ENCODE measurements at regions not wholly inside any gene's neighbourhood (a gene's known extent, or its start where the extent isn't known, plus 50 kb on each side); places are given as distances from the start of the nearest gene placed in this dataset.

DNA sequence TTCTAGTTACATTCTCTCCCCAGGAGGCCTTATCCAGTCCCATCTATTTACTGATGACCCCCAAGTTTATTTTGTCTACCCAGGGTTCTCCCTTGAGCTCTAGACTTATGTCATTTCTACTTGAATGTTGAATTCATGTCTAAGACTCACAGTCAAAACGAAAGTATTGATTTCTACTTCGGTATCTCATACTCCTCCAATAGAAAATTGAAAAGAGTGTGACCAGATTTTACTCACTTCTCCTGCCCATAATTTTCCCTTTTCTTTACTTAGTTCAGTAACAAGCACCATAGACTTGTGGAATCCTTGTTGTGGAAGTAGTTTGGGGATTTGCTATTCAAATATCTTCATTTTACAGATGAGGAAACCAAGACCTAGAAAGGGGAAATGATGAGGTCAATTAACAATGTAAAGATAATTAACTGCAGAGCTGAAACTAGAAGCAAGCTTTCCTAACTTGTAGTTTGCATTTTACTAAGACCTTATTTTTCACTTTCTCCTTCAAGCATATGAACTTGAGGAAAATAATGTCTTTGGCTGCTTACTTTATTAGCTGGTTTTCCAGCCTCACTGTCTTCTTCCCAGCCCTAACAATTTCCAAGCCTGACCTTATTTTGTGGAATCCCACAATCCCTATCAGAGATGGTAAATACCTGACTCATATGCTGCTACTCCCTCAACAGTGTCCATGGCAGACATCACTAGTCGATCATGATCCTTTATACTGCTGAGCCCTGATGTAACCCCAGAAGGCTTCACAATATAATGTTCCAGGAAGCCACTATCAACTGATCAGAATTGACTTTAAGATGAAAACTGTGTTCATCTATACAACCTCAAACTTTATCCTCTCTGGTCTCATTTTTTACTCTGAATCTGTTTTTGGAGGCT lies 123.9 kb upstream of the AGBL1 start:
- peak; percentile 2 for DNase-seq
- Histone ChIP-seq H4K8ac (ENCODE audit: low read length) (no peak overlapping the region), H3K4me3 (ENCODE audit: insufficient read depth in 1 of 2, low read depth in 1 of 2, low read length in 2 of 2) (no peak overlapping the region), H2BK5ac (ENCODE audit: low read depth, low read length, poor library complexity, severe bottlenecking) (no peak overlapping the region), H3K27me3 (ENCODE audit: control insufficient read depth in 1 of 2, insufficient read depth in 1 of 2, low read length in 2 of 2) (no peaks in the 10 kb centered on the region), H3K23ac (ENCODE audit: low read length in 2 of 2) (no peak overlapping the region), H3K9ac (ENCODE audit: low read length) (no peak overlapping the region), H3K9me3 (ENCODE audit: control insufficient read depth, low read length) (peaks cover 10% of the 10 kb centered on the region), H3K4me1 (ENCODE audit: control insufficient read depth, insufficient read depth, low read depth, low read length) (no peaks in the 10 kb centered on the region), H2BK120ac (ENCODE audit: low read depth, low read length) (no peak overlapping the region), H3K27ac (ENCODE audit: low read length, poor library complexity, severe bottlenecking) (no peak overlapping the region), H4K91ac (ENCODE audit: low read length) (no peak overlapping the region), H3K18ac (ENCODE audit: low read depth in 1 of 2, low read length in 2 of 2) (no peak overlapping the region), H2AFZ (ENCODE audit: low read depth, low read length) (no peak overlapping the region), H3K79me1 (replicated peaks; ENCODE audit: low read length, poor library complexity, severe bottlenecking) (no peaks in the 10 kb centered on the region), H3K4ac (ENCODE audit: low read depth in 1 of 2, low read length in 2 of 2) (no peak overlapping the region), H3K14ac (ENCODE audit: low read length in 2 of 2) (no peak overlapping the region), H3K36me3 (ENCODE audit: control insufficient read depth in 1 of 2, insufficient read depth in 2 of 2, low read depth in 1 of 2, low read length in 2 of 2) (no peaks in the 10 kb centered on the region), H2BK12ac (ENCODE audit: low read length in 2 of 2) (no peak overlapping the region), H3K4me2 (ENCODE audit: low read length, poor library complexity, severe bottlenecking) (no peak overlapping the region), H2BK15ac (ENCODE audit: low read depth, poor library complexity, severe bottlenecking) (no peak overlapping the region), H2AK5ac (ENCODE audit: low read length, severe bottlenecking) (no peak overlapping the region)
- 97% methylated on average over 2 of the region's 3 CpGs for WGBS

GRCh38 chr15:85956532-85957275 lies 123.0 kb upstream of the AGBL1 start:
- no peak overlapping the region for H3K18ac ChIP-seq (ENCODE audit: low read depth in 1 of 2, low read length in 2 of 2)
- no peak overlapping the region for H2BK5ac ChIP-seq (ENCODE audit: low read depth, low read length, poor library complexity, severe bottlenecking)
- no peak overlapping the region for H3K14ac ChIP-seq (ENCODE audit: low read length in 2 of 2)
- H3K27me3 ChIP-seq (ENCODE audit: control insufficient read depth in 1 of 2, insufficient read depth in 1 of 2, low read length in 2 of 2) = no peaks in the 10 kb centered on the region
- H3K9ac ChIP-seq (ENCODE audit: low read length) = no peak overlapping the region
- no peak overlapping the region for H2BK120ac ChIP-seq (ENCODE audit: low read depth, low read length)
- no peaks in the 10 kb centered on the region for H3K79me1 ChIP-seq (replicated peaks; ENCODE audit: low read length, poor library complexity, severe bottlenecking)
- peak; percentile 12 for DNase-seq
- peaks cover 10% of the 10 kb centered on the region for H3K9me3 ChIP-seq (ENCODE audit: control insufficient read depth, low read length)
- WGBS = no CpG with 5 or more reads among the region's 2 CpGs
- H3K36me3 ChIP-seq (ENCODE audit: control insufficient read depth in 1 of 2, insufficient read depth in 2 of 2, low read depth in 1 of 2, low read length in 2 of 2) = no peaks in the 10 kb centered on the region
- H2BK15ac ChIP-seq (ENCODE audit: low read depth, poor library complexity, severe bottlenecking) = no peak overlapping the region
- no peak overlapping the region for H3K4me3 ChIP-seq (ENCODE audit: insufficient read depth in 1 of 2, low read depth in 1 of 2, low read length in 2 of 2)
- no peak overlapping the region for H4K91ac ChIP-seq (ENCODE audit: low read length)
- no peak overlapping the region for H2AK5ac ChIP-seq (ENCODE audit: low read length, severe bottlenecking)
- no peaks in the 10 kb centered on the region for H3K4me1 ChIP-seq (ENCODE audit: control insufficient read depth, insufficient read depth, low read depth, low read length)
- H3K23ac ChIP-seq (ENCODE audit: low read length in 2 of 2) = no peak overlapping the region
- no peak overlapping the region for H3K27ac ChIP-seq (ENCODE audit: low read length, poor library complexity, severe bottlenecking)
- H3K4ac ChIP-seq (ENCODE audit: low read depth in 1 of 2, low read length in 2 of 2) = no peak overlapping the region
- no peak overlapping the region for H2AFZ ChIP-seq (ENCODE audit: low read depth, low read length)
- H2BK12ac ChIP-seq (ENCODE audit: low read length in 2 of 2) = no peak overlapping the region
- no peak overlapping the region for H4K8ac ChIP-seq (ENCODE audit: low read length)
- no peak overlapping the region for H3K4me2 ChIP-seq (ENCODE audit: low read length, poor library complexity, severe bottlenecking)

- Histone ChIP-seq H3K4me1 (ENCODE audit: control insufficient read depth, insufficient read depth, low read depth, low read length) (no peaks in the 10 kb centered on the region), H3K27ac (ENCODE audit: low read length, poor library complexity, severe bottlenecking) (no peak overlapping the region), H3K36me3 (ENCODE audit: control insufficient read depth in 1 of 2, insufficient read depth in 2 of 2, low read depth in 1 of 2, low read length in 2 of 2) (no peaks in the 10 kb centered on the region), H3K4me2 (ENCODE audit: low read length, poor library complexity, severe bottlenecking) (no peak overlapping the region), H3K9me3 (ENCODE audit: control insufficient read depth, low read length) (peaks cover 5% of the 10 kb centered on the region), H3K9ac (ENCODE audit: low read length) (no peak overlapping the region), H4K91ac (ENCODE audit: low read length) (no peak overlapping the region), H2BK120ac (ENCODE audit: low read depth, low read length) (no peak overlapping the region), H2AFZ (ENCODE audit: low read depth, low read length) (no peak overlapping the region), H3K4me3 (ENCODE audit: insufficient read depth in 1 of 2, low read depth in 1 of 2, low read length in 2 of 2) (no peak overlapping the region), H3K4ac (ENCODE audit: low read depth in 1 of 2, low read length in 2 of 2) (no peak overlapping the region), H3K27me3 (ENCODE audit: control insufficient read depth in 1 of 2, insufficient read depth in 1 of 2, low read length in 2 of 2) (no peaks in the 10 kb centered on the region), H3K79me1 (replicated peaks; ENCODE audit: low read length, poor library complexity, severe bottlenecking) (no peaks in the 10 kb centered on the region), H2AK5ac (ENCODE audit: low read length, severe bottlenecking) (no peak overlapping the region), H2BK15ac (ENCODE audit: low read depth, poor library complexity, severe bottlenecking) (no peak overlapping the region), H3K14ac (ENCODE audit: low read length in 2 of 2) (no peak overlapping the region), H3K18ac (ENCODE audit: low read depth in 1 of 2, low read length in 2 of 2) (no peak overlapping the region), H3K23ac (ENCODE audit: low read length in 2 of 2) (no peak overlapping the region), H2BK5ac (ENCODE audit: low read depth, low read length, poor library complexity, severe bottlenecking) (no peak overlapping the region), H4K8ac (ENCODE audit: low read length) (no peak overlapping the region), H2BK12ac (ENCODE audit: low read length in 2 of 2) (no peak overlapping the region)
- 100% methylated on average over 1 of the region's 4 CpGs for WGBS
- DNase-seq = no peak
Observed at GRCh38 chr15:85959611-85960010, 120.1 kb upstream of the AGBL1 start.

DNA sequence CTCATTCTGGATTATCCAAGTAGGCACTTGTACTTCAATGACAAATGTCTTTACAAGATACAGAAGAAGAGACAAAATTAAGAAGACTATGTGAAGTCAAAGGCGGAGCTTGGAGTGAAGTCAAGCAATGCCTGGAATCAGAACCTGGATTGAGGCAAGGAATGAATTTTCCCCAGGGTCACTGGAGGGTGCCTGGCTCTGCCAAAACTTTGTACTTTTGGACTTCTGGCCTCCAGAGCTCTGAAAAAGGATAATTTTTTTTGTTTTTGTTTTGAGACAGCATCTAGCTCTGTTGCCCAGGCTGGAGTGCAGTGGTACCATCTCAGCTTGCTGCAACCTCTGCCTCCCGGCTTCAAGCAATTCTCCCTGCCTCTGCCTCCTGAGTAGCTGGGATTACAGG lies 119.3 kb upstream of the AGBL1 start:
- Histone ChIP-seq H3K9ac (ENCODE audit: low read length) (no peak overlapping the region), H3K27ac (ENCODE audit: low read length, poor library complexity, severe bottlenecking) (no peak overlapping the region), H2AFZ (ENCODE audit: low read depth, low read length) (no peak overlapping the region), H3K4ac (ENCODE audit: low read depth in 1 of 2, low read length in 2 of 2) (no peak overlapping the region), H2BK120ac (ENCODE audit: low read depth, low read length) (no peak overlapping the region), H2AK5ac (ENCODE audit: low read length, severe bottlenecking) (no peak overlapping the region), H3K18ac (ENCODE audit: low read depth in 1 of 2, low read length in 2 of 2) (no peak overlapping the region), H2BK5ac (ENCODE audit: low read depth, low read length, poor library complexity, severe bottlenecking) (no peak overlapping the region), H3K23ac (ENCODE audit: low read length in 2 of 2) (no peak overlapping the region), H2BK15ac (ENCODE audit: low read depth, poor library complexity, severe bottlenecking) (no peak overlapping the region), H3K9me3 (ENCODE audit: control insufficient read depth, low read length) (peaks cover 5% of the 10 kb centered on the region), H3K36me3 (ENCODE audit: control insufficient read depth in 1 of 2, insufficient read depth in 2 of 2, low read depth in 1 of 2, low read length in 2 of 2) (no peaks in the 10 kb centered on the region), H3K4me3 (ENCODE audit: insufficient read depth in 1 of 2, low read depth in 1 of 2, low read length in 2 of 2) (no peak overlapping the region), H3K79me1 (replicated peaks; ENCODE audit: low read length, poor library complexity, severe bottlenecking) (no peaks in the 10 kb centered on the region), H3K4me1 (ENCODE audit: control insufficient read depth, insufficient read depth, low read depth, low read length) (no peaks in the 10 kb centered on the region), H4K8ac (ENCODE audit: low read length) (no peak overlapping the region), H4K91ac (ENCODE audit: low read length) (no peak overlapping the region), H3K14ac (ENCODE audit: low read length in 2 of 2) (no peak overlapping the region), H3K27me3 (ENCODE audit: control insufficient read depth in 1 of 2, insufficient read depth in 1 of 2, low read length in 2 of 2) (no peaks in the 10 kb centered on the region), H2BK12ac (ENCODE audit: low read length in 2 of 2) (no peak overlapping the region), H3K4me2 (ENCODE audit: low read length, poor library complexity, severe bottlenecking) (no peak overlapping the region)
- WGBS = 81% methylated on average over 1 of the region's 2 CpGs
- no peak for DNase-seq
